ENCODE measurements at regions not wholly inside any gene's neighbourhood (a gene's known extent, or its start where the extent isn't known, plus 50 kb on each side); places are given as distances from the start of the nearest gene placed in this dataset.

GRCh38 chr1:82264802-82265201 is 464.1 kb downstream of the ADGRL2 start:
- TF ChIP-seq CTCF (conservative IDR thresholded peaks at IDR 0.05; ENCODE audit: low read depth, low read length): no peak
- no peak for DNase-seq (ENCODE audit: low read depth)
- H3K4me3 ChIP-seq (ENCODE audit: low read depth, low read length): no peak overlapping the region

- no peak for TF ChIP-seq CTCF (conservative IDR thresholded peaks at IDR 0.05; ENCODE audit: low read depth, low read length)
- no peak overlapping the region for H3K4me3 ChIP-seq (ENCODE audit: low read depth, low read length)
- DNase-seq (ENCODE audit: low read depth): no peak
These were observed 462.7 kb downstream of the ADGRL2 start for GRCh38 chr1:82263396-82263795.

GRCh38 chr1:82260666-82261065 is 459.9 kb downstream of the ADGRL2 start:
- no peak for TF ChIP-seq CTCF (conservative IDR thresholded peaks at IDR 0.05; ENCODE audit: low read depth, low read length)

DNA sequence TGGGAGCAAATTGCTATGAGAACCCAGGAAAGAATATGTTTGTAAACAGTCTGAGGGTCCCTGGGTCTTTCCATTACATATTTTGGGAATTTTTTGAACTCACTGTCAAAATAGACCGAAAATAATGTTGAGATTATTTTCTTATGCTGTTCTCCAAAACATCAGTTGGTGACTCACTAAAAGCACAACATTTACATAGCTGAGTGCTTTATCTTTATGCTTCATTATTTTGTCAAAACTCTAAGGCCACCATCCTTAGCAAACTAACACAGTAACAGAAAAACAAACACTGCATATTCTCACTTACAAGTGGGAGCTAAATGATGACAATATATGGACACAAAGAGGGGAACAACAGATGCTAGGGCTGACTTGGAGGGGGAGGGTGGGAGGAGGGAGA is 459.3 kb downstream of the ADGRL2 start:
- no peak for DNase-seq (ENCODE audit: low read depth)
- no peak overlapping the region for H3K4me3 ChIP-seq (ENCODE audit: low read depth, low read length)
- no peak for TF ChIP-seq CTCF (conservative IDR thresholded peaks at IDR 0.05; ENCODE audit: low read depth, low read length)

More at GRCh38 chr1:82260666-82261065, 459.9 kb downstream of the ADGRL2 start:
- H3K4me3 ChIP-seq (ENCODE audit: low read depth, low read length): no peak overlapping the region
- no peak for DNase-seq (ENCODE audit: low read depth)

- DNase-seq (ENCODE audit: low read depth): no peak
- TF ChIP-seq CTCF (conservative IDR thresholded peaks at IDR 0.05; ENCODE audit: low read depth, low read length): no peak
- no peak overlapping the region for H3K4me3 ChIP-seq (ENCODE audit: low read depth, low read length)
These were observed 458.2 kb downstream of the ADGRL2 start for GRCh38 chr1:82258887-82259286.

GRCh38 chr1:82246050-82246449 is 445.3 kb downstream of the ADGRL2 start:
- no peak for DNase-seq (ENCODE audit: low read depth)
- no peak overlapping the region for H3K4me3 ChIP-seq (ENCODE audit: low read depth, low read length)
- no peak for TF ChIP-seq CTCF (conservative IDR thresholded peaks at IDR 0.05; ENCODE audit: low read depth, low read length)

GRCh38 chr1:82245345-82246014 is 444.7 kb downstream of the ADGRL2 start:
- H3K4me3 ChIP-seq (ENCODE audit: low read depth, low read length): no peak overlapping the region
- no peak for DNase-seq (ENCODE audit: low read depth)
- TF ChIP-seq CTCF (conservative IDR thresholded peaks at IDR 0.05; ENCODE audit: low read depth, low read length): no peak

All from epithelial cell of proximal tubule (primary cell).